GM19438 (cell line): ENCODE measurements at regions not wholly inside any gene's neighbourhood (a gene's known extent, or its start where the extent isn't known, plus 50 kb on each side); places are given as distances from the start of the nearest gene placed in this dataset.

ENCODE experiments used
- ATAC-seq: cut with Tn5 transposase; IDR thresholded peaks from one replicate; pipeline ENCODE4 v1.9.1; 2021; ENCODE audit warnings: low read depth; ENCODE audit not compliant: unreplicated experiment

- ATAC-seq = peak; percentile 90
Observed at GRCh38 chr6:79777713-79778579, 146.8 kb downstream of the SH3BGRL2 start.

- ATAC-seq = no peak
Observed at GRCh38 chr6:79776076-79776475, 144.9 kb downstream of the SH3BGRL2 start.

- ATAC-seq = no peak
Observed at GRCh38 chr6:79775222-79775621, 144.1 kb downstream of the SH3BGRL2 start.

DNA sequence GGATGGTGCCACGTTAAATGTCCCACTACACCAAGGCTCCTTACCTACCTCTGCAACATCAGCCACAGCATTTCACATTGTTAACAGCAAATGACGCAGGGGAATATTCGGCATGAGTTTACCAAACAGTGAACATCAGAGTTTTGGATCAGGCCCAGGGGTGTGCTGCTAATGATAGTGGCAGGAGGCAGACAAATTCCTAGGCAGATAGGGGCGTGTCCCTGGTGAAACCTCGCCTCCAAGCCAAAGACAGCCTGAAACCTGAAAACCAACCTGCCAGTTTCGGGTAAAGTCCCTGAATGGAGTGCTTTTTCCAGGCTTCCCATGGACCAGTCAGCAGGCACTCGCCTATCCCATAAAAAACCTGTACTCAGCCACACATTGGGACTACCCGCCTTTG lies 133.6 kb downstream of the SH3BGRL2 start:
- ATAC-seq = no peak

GRCh38 chr6:79763301-79763700 lies 132.2 kb downstream of the SH3BGRL2 start:
- ATAC-seq = no peak

DNA sequence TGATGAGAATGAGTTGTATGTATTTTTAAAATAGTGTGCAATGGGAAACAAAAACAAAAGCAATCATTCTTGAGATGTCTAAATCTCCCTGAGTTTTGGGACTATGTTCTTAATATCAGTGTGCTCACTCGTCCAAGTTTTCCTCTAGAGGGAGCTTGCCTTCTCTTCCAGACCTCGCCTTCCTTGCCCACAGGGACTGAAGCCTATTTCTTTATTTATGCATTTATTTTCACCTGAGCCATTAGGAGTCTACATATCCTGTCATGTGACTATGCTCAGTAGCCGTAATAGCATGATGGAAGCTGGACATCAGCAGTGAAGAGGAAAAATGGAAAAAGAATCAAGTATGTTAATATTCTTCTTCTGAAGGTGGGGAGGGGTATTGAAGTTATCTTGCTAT lies 131.2 kb downstream of the SH3BGRL2 start:
- ATAC-seq = no peak

GRCh38 chr6:79756496-79756895 lies 125.4 kb downstream of the SH3BGRL2 start:
- no peak for ATAC-seq

- no peak for ATAC-seq
Observed at GRCh38 chr6:79755967-79756366, 124.8 kb downstream of the SH3BGRL2 start.
